Fibroblast of skin of back (primary cell): ENCODE measurements at regions not wholly inside any gene's neighbourhood (a gene's known extent, or its start where the extent isn't known, plus 50 kb on each side); places are given as distances from the start of the nearest gene placed in this dataset.

Experiments used
- DNase-seq: peaks from one replicate; pipeline ENCODE4 v3.0.0-alpha.2; 2013

DNA sequence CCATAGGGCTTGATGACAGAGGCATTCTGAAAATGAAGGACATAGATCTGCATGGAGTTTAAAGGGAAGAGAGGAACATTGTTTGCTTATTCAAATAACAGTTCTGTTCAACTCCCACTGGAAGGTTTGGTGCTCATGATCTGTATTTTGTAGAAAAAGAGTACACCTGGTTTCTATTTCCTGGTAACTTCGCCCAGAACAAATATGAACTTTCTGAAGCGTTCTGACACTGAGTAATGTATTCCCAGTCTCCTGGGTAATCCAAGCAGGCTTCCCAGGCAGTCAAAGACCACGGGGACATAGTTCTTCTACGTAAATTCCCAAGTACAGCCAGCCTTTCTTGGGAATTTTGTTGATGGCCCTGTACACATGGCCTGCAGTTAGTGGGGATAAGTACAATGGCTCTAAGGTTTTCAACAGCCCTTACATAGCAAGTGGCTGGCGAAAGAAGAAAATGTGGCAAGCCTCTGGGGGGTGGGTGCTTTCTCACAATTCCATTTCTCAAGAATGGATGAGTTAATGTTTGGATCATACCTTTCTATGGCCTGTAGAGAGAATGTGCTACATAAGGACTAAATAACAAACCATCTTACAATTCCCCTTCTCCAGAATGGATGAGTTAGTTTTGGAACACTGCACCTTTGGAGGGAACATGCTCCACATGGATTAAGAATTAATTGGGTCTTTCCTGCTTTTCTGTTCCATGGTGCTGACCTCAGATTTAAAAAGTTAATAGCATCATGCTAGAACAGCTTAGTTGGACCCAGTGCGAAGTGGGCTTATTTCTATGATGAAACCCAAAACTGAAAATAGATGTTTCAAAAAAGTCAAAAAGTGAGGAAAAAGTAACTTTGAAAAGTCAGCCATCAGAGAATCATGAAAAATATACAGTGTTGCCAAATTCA is 52.7 kb downstream of the COL6A6 start:
- no peak for DNase-seq

DNA sequence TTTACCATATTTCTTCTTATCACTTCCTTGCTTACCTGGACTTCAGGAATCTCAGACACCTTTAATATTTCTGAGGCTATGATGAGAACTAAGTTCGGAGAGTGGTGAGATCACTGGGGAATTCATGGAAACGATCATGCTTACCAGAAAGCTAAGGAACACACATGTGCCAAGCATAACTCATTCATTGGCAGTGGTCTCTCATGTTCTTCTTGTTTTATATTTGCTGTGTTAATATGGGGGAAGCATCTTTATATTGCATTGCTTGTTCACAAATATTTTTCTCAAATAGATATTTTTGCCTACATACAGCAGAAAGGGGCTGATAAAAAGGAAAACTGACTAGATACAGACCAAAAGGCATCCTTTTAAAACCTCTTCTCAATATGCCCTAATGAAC is 55.8 kb downstream of the COL6A6 start:
- no peak for DNase-seq

DNA sequence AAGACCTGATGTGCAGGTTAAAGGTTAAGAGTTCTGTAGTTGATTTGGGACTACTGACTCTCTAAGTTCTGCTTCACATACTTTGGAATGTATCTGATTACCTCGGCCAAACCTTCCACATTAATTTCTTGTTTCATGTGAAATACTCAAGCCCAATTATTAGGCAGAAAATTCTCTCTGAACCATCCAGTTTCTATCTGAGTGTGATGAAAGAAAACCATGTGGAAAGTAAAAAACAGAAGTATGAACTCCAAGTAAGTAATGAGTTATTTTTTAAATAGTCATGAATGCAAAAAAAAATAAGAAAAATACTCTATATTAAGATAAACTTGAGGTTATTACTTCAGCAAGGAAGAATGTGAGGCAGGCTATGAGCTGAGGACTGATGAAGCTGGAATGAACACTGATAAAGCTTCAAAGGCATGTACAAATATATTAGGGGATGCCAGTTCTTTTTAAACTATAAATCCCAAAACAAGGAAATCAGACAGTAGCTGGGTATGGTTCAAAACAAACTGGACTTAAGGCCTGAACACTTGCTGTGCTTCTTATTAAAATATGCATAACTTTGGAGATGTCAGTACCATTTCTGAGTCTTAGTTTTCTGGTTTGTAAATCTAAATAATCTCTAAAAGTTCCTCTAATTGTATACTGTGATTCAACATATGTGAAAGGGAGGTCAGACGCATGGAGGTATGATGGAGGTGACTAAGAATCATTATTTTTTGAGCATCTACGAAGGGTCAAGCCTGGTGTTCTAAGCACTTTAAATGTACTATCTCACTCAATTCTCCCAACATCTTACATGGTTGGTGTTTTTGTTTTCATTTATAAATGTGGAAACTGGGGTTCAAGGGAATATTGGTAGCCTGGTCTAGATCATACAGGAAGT is 59.6 kb downstream of the COL6A6 start:
- peak; percentile 81 for DNase-seq

DNA sequence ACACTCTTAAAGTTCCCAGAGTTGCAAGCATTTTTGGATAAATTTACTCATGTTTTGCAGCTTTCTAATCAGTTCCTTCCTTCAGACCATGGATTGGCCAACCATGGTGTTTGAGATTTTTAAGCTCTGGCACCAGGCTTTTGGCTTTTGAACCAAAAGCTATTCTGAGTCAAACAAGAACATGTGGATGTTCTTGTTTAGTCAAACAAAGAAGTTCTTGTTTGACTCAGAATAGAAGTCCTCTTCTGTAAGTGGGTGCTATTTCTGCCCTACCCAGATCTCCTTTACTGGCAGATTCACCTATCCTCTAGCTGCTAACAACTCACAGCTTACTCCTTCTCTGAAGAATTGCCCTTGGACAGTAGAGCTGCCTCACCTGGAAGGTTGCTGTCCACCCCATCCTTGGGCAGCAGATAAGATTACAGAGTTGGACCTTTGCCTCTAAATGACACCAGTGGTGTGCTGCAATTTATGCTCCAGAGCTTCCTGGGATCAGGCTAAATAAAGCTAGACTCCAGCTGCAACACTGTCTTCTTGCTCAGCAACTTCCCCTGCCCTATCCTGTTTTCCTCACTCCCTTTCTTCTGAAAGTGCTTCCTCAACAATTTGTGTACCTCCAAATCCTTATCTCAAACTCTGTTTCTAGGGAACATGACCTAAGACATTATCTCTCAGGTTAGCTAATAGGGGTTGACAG is 65.6 kb downstream of the COL6A6 start:
- no peak for DNase-seq

- peak; percentile 17 for DNase-seq
These were observed 77.8 kb downstream of the COL6A6 start for GRCh38 chr3:130594749-130595148.

DNA sequence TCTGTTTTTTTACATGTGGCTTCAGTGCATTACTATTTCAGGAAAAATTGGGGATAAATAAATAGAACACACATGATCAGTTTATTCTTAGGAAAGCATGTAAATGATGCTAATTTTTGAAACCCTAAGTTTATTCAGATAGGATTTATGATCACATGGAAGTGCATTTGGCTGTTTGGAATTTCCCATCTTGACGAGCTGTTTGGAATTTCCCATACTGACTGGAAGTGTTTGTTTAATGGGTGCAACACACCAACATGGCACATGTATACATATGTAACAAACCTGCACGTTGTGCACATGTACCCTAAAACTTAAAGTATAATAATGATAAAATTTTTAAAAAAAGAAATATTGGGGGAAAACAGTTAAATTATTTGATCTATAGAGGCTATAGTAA is 79.5 kb downstream of the COL6A6 start:
- DNase-seq, result no peak

GRCh38 chr3:130601442-130601971 is 84.5 kb downstream of the COL6A6 start:
- peak; percentile 3 for DNase-seq

DNA sequence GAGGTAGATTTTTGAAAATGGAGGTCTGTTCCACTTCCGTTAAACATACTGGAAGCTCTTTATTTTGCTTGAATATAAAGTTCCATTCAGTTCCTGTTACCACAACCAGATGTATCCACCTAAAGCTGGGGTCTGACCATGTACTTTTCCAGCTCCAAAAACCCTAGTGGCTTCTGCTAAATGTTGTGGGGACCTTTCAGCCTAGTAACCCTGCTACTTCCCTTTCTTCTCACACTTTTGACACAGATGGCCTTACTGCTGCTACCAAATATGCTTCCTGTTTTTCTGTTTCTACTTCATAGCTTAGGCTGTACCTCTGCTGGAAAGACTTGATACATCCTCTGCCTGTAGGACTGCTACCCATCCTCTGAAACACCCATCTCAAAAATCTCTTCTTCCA is 87.8 kb downstream of the COL6A6 start:
- no peak for DNase-seq

- no peak for DNase-seq
These were observed 89.4 kb downstream of the COL6A6 start for GRCh38 chr3:130606336-130606735.

- no peak for DNase-seq
These were observed 90.7 kb downstream of the COL6A6 start for GRCh38 chr3:130607553-130608154.

DNA sequence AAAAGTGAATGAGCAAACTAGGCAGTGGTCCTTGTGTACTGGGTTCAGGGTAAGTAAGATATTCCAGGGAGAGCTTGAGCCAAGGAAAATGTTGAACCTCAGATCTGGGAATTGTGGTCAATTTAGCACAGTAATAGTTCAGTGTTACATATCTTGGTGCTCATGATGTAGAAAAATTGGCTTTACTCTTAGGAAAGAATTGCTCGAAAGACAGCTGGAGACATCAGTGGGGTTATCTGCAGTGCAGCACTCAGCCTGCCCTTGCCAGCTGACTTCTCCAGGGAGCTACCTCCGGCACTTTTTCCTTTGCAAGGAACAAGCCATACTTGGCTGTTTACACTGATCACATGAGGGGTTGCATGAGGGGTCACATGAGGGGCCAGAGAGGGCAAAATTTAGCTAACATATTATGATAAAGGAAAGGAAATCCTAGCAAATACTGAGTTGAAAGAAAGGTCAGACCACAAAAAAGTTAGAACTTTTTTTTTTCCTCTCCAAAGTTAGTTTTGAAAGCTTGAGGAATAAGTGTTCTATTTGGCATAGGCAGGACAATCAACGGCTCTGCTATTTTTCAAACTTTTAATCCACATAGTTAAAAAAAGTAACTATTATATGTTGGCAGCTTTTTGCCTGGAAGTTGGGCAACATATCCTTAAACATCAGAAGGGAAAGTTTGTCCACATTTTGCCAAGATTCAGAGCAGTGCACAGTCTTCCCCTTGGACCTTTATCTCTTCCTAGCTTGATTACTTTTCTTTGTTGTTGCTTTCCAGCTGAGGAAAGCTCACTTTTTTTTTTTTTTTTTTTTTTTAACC is 92.4 kb downstream of the COL6A6 start:
- no peak for DNase-seq

DNA sequence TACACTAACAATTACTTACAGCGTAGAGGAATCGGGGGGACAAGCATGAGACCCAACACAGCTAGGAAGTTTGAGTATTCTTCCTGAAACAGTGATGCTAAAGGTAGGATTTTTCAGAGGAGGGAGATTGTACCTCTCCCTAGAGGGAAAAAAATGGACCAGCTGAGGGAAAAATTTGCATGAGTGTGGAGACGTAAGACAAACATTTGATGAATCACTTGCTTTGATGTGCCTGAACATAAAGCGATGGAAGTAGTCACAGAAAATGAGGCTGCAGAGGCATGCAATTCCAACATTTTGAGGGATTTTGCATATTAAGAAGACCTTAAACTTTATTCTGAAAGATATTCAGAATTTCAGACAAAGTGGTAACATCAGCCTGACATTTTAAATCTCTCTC is 102.2 kb downstream of the COL6A6 start:
- DNase-seq, result no peak

DNA sequence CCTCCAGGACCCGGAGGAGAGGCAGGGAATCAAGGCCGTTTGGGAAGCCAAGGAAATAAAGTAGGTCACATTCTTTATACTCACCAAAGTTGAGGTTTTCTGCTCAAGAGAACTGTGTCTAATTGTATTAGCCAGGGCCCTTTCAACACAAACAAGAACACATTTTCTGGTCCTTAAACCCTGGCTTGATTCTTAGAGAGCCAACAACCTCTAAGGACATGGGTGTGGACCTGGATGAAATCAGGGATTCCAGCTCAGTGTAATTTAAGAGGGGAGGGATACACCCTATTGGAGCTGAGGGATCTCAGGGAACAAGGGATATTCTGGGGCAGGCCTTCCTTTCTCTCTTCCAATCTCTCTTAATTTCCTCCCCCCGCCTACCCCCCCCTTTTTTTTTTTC is 104.8 kb downstream of the COL6A6 start:
- no peak for DNase-seq

GRCh38 chr3:130626049-130626448 is 109.1 kb downstream of the COL6A6 start:
- peak; percentile 16 for DNase-seq

DNA sequence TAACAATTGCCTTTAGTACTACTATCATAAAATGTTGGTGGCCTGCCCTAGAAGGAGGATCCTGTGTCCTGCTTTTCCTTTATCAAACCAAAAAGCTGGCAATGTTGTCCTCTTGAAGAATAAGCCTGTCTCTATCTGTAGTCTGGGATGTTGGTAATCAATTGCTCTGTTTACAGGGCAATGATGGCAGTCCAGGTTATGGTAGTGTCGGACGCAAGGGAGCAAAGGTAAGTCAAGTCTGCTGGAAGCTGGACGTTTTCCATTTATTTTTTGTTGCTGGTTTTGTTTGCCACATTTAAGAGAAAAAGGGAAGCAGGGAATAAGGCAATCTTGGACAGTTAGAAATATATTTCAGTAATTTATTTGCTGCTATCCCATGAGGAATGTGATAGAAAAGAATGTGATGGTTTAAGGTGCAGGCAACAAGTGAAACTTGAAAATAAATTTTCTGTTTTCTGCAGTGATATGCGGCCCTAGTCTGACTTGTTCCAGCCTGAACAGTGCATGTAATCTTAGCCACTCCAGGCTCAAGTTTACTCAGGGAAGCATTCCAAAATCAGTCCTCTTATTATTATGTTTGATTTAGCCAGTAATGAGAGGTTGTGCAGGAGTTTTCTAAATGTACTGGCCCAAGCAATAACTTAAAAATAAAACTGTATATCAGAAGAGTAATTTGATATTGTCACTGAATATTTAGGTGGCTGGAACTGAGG is 110.3 kb downstream of the COL6A6 start:
- no peak for DNase-seq

- no peak for DNase-seq
These were observed 110.9 kb downstream of the COL6A6 start for GRCh38 chr3:130627882-130628281.
